ENCODE measurements at regions not wholly inside any gene's neighbourhood (a gene's known extent, or its start where the extent isn't known, plus 50 kb on each side); places are given as distances from the start of the nearest gene placed in this dataset.

GRCh38 chr7:140283472-140283871, 106.7 kb upstream of the KDM7A start:
- TF ChIP-seq CTCF (IDR thresholded peaks at IDR 0.05) (no peak), POLR2AphosphoS5 (IDR thresholded peaks at IDR 0.05; ENCODE audit: insufficient read depth in 1 of 2, low read depth in 1 of 2) (no peak), POLR2A (IDR thresholded peaks at IDR 0.05) (no peak)
